ENCODE measurements at regions not wholly inside any gene's neighbourhood (a gene's known extent, or its start where the extent isn't known, plus 50 kb on each side); places are given as distances from the start of the nearest gene placed in this dataset.

GRCh38 chr7:25383402-25383801, 155.1 kb upstream of the NPVF start:
- H3K4me3 Mint-ChIP-seq (ENCODE audit: unreplicated experiment), result no peak overlapping the region
- no peak for TF ChIP-seq CTCF (IDR thresholded peaks at IDR 0.05)
- no peaks in the 10 kb centered on the region for H3K9me3 Mint-ChIP-seq (ENCODE audit: unreplicated experiment)
- no peaks in the 10 kb centered on the region for H3K4me1 Mint-ChIP-seq (ENCODE audit: unreplicated experiment)
- no peaks in the 10 kb centered on the region for H3K36me3 Mint-ChIP-seq (ENCODE audit: unreplicated experiment)
- DNase-seq (ENCODE audit: extremely low spot score, unreplicated experiment), result no peak
- peaks cover 50% of the 10 kb centered on the region for H3K27me3 Mint-ChIP-seq (ENCODE audit: unreplicated experiment)
- no peak overlapping the region for H3K27ac Mint-ChIP-seq (ENCODE audit: unreplicated experiment)

- H3K27me3 Mint-ChIP-seq (ENCODE audit: unreplicated experiment), result peaks cover 55% of the 10 kb centered on the region
- no peak overlapping the region for H3K27ac Mint-ChIP-seq (ENCODE audit: unreplicated experiment)
- H3K4me3 Mint-ChIP-seq (ENCODE audit: unreplicated experiment), result no peak overlapping the region
- TF ChIP-seq CTCF (IDR thresholded peaks at IDR 0.05), result no peak
- H3K36me3 Mint-ChIP-seq (ENCODE audit: unreplicated experiment), result no peaks in the 10 kb centered on the region
- no peak for DNase-seq (ENCODE audit: extremely low spot score, unreplicated experiment)
- H3K9me3 Mint-ChIP-seq (ENCODE audit: unreplicated experiment), result no peaks in the 10 kb centered on the region
- H3K4me1 Mint-ChIP-seq (ENCODE audit: unreplicated experiment), result peaks cover 6% of the 10 kb centered on the region
These were observed 156.7 kb upstream of the NPVF start for GRCh38 chr7:25384788-25385505.

- peaks cover 6% of the 10 kb centered on the region for H3K4me1 Mint-ChIP-seq (ENCODE audit: unreplicated experiment)
- H3K36me3 Mint-ChIP-seq (ENCODE audit: unreplicated experiment), result no peaks in the 10 kb centered on the region
- no peak overlapping the region for H3K27ac Mint-ChIP-seq (ENCODE audit: unreplicated experiment)
- TF ChIP-seq CTCF (IDR thresholded peaks at IDR 0.05), result no peak
- no peaks in the 10 kb centered on the region for H3K9me3 Mint-ChIP-seq (ENCODE audit: unreplicated experiment)
- no peak for DNase-seq (ENCODE audit: extremely low spot score, unreplicated experiment)
- H3K27me3 Mint-ChIP-seq (ENCODE audit: unreplicated experiment), result peaks cover 56% of the 10 kb centered on the region
- no peak overlapping the region for H3K4me3 Mint-ChIP-seq (ENCODE audit: unreplicated experiment)
These were observed 157.3 kb upstream of the NPVF start for GRCh38 chr7:25385506-25386136.

- TF ChIP-seq CTCF (IDR thresholded peaks at IDR 0.05), result no peak
- Mint-ChIP-seq H3K9me3 (ENCODE audit: unreplicated experiment) (no peaks in the 10 kb centered on the region), H3K27me3 (ENCODE audit: unreplicated experiment) (peaks cover 55% of the 10 kb centered on the region), H3K36me3 (ENCODE audit: unreplicated experiment) (no peaks in the 10 kb centered on the region), H3K4me3 (ENCODE audit: unreplicated experiment) (no peak overlapping the region), H3K27ac (ENCODE audit: unreplicated experiment) (no peak overlapping the region), H3K4me1 (ENCODE audit: unreplicated experiment) (peaks cover 9% of the 10 kb centered on the region)
- DNase-seq (ENCODE audit: extremely low spot score, unreplicated experiment), result no peak
These were observed 158.0 kb upstream of the NPVF start for GRCh38 chr7:25386311-25386744.

- no peak overlapping the region for H3K4me3 Mint-ChIP-seq (ENCODE audit: unreplicated experiment)
- H3K9me3 Mint-ChIP-seq (ENCODE audit: unreplicated experiment), result no peaks in the 10 kb centered on the region
- H3K4me1 Mint-ChIP-seq (ENCODE audit: unreplicated experiment), result peaks cover 25% of the 10 kb centered on the region
- no peak for DNase-seq (ENCODE audit: extremely low spot score, unreplicated experiment)
- no peak for TF ChIP-seq CTCF (IDR thresholded peaks at IDR 0.05)
- H3K36me3 Mint-ChIP-seq (ENCODE audit: unreplicated experiment), result no peaks in the 10 kb centered on the region
- no peak overlapping the region for H3K27ac Mint-ChIP-seq (ENCODE audit: unreplicated experiment)
- peaks cover 37% of the 10 kb centered on the region for H3K27me3 Mint-ChIP-seq (ENCODE audit: unreplicated experiment)
These were observed 160.4 kb upstream of the NPVF start for GRCh38 chr7:25388681-25389080.
